ENCODE measurements at regions not wholly inside any gene's neighbourhood (a gene's known extent, or its start where the extent isn't known, plus 50 kb on each side); places are given as distances from the start of the nearest gene placed in this dataset.

- 72 to 91% methylated on average over 2 of the region's 2 CpGs for WGBS, 2 donors
- Histone ChIP-seq H3K9me3 (ENCODE audit: control insufficient read depth in 4 of 4, insufficient read depth in 3 of 4, low read length in 3 of 4) (no peaks in the 10 kb centered on the region), H3K4me1 (ENCODE audit: control insufficient read depth in 5 of 5, insufficient read depth in 5 of 5, low read length in 5 of 5) (peaks cover 0 to 16% (median 5%) of the 10 kb centered on the region in 5 donors), H3K27ac (ENCODE audit: low read depth in 1 of 2, low read length in 1 of 2) (no peak overlapping the region), H3K27me3 (ENCODE audit: control insufficient read depth in 3 of 3, insufficient read depth in 3 of 3, low read length in 2 of 3) (peaks cover 0 to 3% (median 0%) of the 10 kb centered on the region in 3 donors), H3K36me3 (ENCODE audit: control insufficient read depth in 4 of 4, insufficient read depth in 4 of 4, low read length in 4 of 4) (no peaks in the 10 kb centered on the region), H3K9ac (ENCODE audit: insufficient read depth in 1 of 2, low read length in 2 of 2) (no peak overlapping the region), H3K4me3 (no peak overlapping the region)
- TF ChIP-seq CTCF (IDR thresholded peaks at IDR 0.05; ENCODE audit: control extremely low read depth, extremely low read depth): no peak
- DNase-seq (no peak), ATAC-seq (ENCODE audit: insufficient read depth, low FRiP score) (no peak)
Measured at GRCh38 chr17:72177738-72178137, 56.9 kb downstream of the SOX9 start.

- no peaks in the 10 kb centered on the region for H3K9me3 ChIP-seq (ENCODE audit: control insufficient read depth in 4 of 4, insufficient read depth in 3 of 4, low read length in 3 of 4)
Measured at GRCh38 chr17:72182371-72182873, 61.6 kb downstream of the SOX9 start.

GRCh38 chr17:72183194-72183685 lies 62.4 kb downstream of the SOX9 start:
- peaks cover 0 to 16% (median 0%) of the 10 kb centered on the region in 5 donors for H3K4me1 ChIP-seq (ENCODE audit: control insufficient read depth in 5 of 5, insufficient read depth in 5 of 5, low read length in 5 of 5)
- H3K36me3 ChIP-seq (ENCODE audit: control insufficient read depth in 4 of 4, insufficient read depth in 4 of 4, low read length in 4 of 4): no peaks in the 10 kb centered on the region
- H3K4me3 ChIP-seq: no peak overlapping the region
- H3K9me3 ChIP-seq (ENCODE audit: control insufficient read depth in 4 of 4, insufficient read depth in 3 of 4, low read length in 3 of 4): no peaks in the 10 kb centered on the region
- H3K27me3 ChIP-seq (ENCODE audit: control insufficient read depth in 3 of 3, insufficient read depth in 3 of 3, low read length in 2 of 3): peaks cover 0 to 3% (median 0%) of the 10 kb centered on the region in 3 donors
- no peak overlapping the region for H3K9ac ChIP-seq (ENCODE audit: insufficient read depth in 1 of 2, low read length in 2 of 2)
- no peak for ATAC-seq (ENCODE audit: insufficient read depth, low FRiP score)
- no peak for TF ChIP-seq CTCF (IDR thresholded peaks at IDR 0.05; ENCODE audit: control extremely low read depth, extremely low read depth)
- 90 to 91% methylated on average over 4 of the region's 4 CpGs for WGBS, 2 donors
- H3K27ac ChIP-seq (ENCODE audit: low read depth in 1 of 2, low read length in 1 of 2): no peak overlapping the region
- no peak for DNase-seq

More at GRCh38 chr17:72182371-72182873, 61.6 kb downstream of the SOX9 start:
- H3K9ac ChIP-seq (ENCODE audit: insufficient read depth in 1 of 2, low read length in 2 of 2): no peak overlapping the region
- H3K27ac ChIP-seq (ENCODE audit: low read depth in 1 of 2, low read length in 1 of 2): no peak overlapping the region
- 48 to 64% methylated on average over 2 of the region's 2 CpGs for WGBS, 2 donors
- no peak overlapping the region for H3K4me3 ChIP-seq
- no peak for TF ChIP-seq CTCF (IDR thresholded peaks at IDR 0.05; ENCODE audit: control extremely low read depth, extremely low read depth)
- no peak for DNase-seq
- H3K36me3 ChIP-seq (ENCODE audit: control insufficient read depth in 4 of 4, insufficient read depth in 4 of 4, low read length in 4 of 4): no peaks in the 10 kb centered on the region
- peaks cover 0 to 3% (median 0%) of the 10 kb centered on the region in 3 donors for H3K27me3 ChIP-seq (ENCODE audit: control insufficient read depth in 3 of 3, insufficient read depth in 3 of 3, low read length in 2 of 3)
- ATAC-seq (ENCODE audit: insufficient read depth, low FRiP score): no peak
- peaks cover 0 to 9% (median 0%) of the 10 kb centered on the region in 5 donors for H3K4me1 ChIP-seq (ENCODE audit: control insufficient read depth in 5 of 5, insufficient read depth in 5 of 5, low read length in 5 of 5)

- no peak overlapping the region for H3K4me3 ChIP-seq
- no peak overlapping the region for H3K9ac ChIP-seq (ENCODE audit: insufficient read depth in 1 of 2, low read length in 2 of 2)
- no peak for TF ChIP-seq CTCF (IDR thresholded peaks at IDR 0.05; ENCODE audit: control extremely low read depth, extremely low read depth)
- DNase-seq (no peak), ATAC-seq (ENCODE audit: insufficient read depth, low FRiP score) (no peak)
- no peak overlapping the region for H3K27ac ChIP-seq (ENCODE audit: low read depth in 1 of 2, low read length in 1 of 2)
- H3K27me3 ChIP-seq (ENCODE audit: control insufficient read depth in 3 of 3, insufficient read depth in 3 of 3, low read length in 2 of 3): no peaks in the 10 kb centered on the region
- peaks cover 0 to 16% (median 3%) of the 10 kb centered on the region in 5 donors for H3K4me1 ChIP-seq (ENCODE audit: control insufficient read depth in 5 of 5, insufficient read depth in 5 of 5, low read length in 5 of 5)
- WGBS, 2 donors: 89 to 92% methylated on average over 6 of the region's 6 CpGs
- H3K9me3 ChIP-seq (ENCODE audit: control insufficient read depth in 4 of 4, insufficient read depth in 3 of 4, low read length in 3 of 4): peaks cover 0 to 6% (median 0%) of the 10 kb centered on the region in 4 donors
- no peaks in the 10 kb centered on the region for H3K36me3 ChIP-seq (ENCODE audit: control insufficient read depth in 4 of 4, insufficient read depth in 4 of 4, low read length in 4 of 4)
Measured at GRCh38 chr17:72184805-72185204, 64.0 kb downstream of the SOX9 start.
